LoVo (cell line): ENCODE measurements at regions not wholly inside any gene's neighbourhood (a gene's known extent, or its start where the extent isn't known, plus 50 kb on each side); places are given as distances from the start of the nearest gene placed in this dataset.
"Not testable (repeated sequence)": the region's sequence is repeated elsewhere in the genome, so short reads cannot be mapped to it uniquely, and the experiment has no call there.

Experiments used
- DNase-seq: peaks from one replicate; pipeline ENCODE4 v3.0.0-alpha.2; 2016; ENCODE audit warnings: low spot score

DNA sequence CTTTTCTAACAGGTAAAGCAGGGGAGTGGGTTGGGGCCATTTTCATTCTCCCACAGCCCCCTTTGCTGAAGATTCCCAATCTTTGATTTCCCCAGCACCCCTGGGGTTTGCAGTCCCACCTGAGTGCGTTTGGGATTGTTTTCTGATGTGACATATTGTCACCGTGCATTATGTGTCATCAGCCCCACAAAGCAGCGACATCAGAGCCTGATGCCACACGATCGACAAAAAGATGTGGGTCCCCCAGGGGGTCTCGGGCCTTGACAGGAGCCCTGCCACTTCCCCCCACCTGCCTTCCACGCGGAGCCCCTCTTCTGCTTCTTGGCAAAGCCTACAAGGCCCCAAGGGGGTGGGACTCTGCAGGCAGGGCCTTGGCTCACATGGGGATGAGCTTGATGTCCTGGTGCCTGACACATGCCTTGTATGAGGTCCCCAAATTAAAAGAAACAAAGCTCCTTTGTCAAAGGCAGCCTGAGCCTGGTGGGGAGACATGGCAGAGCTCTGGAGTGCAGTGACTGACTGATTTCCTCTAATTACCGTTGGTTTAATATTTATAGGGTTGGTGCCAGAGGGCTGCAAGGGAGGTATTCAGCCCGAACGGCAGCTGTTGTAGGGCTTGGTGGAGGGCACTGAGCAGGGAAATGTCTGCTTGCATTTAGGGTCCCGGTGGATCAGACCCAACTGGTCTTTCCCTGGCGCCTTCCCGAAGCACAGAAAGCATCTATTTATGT, 149.2 kb downstream of the MIAT start:
- no peak for DNase-seq

DNA sequence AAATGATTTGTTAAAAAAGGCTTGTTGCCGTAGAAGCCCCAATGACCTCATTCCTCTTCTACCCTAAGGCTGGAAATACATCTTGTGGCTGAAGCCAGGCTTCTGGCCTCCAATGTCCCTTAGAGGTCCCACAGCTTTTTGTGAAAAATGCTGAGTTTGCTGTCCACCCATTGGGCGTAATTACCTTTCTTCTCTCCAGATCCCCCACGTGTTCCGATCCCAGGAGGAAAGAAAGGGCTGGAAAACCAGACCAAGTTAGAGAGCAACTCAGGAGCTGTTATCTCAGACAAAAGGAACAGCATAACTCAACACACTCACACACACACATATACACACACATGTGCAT, 154.2 kb downstream of the MIAT start:
- DNase-seq, result no peak

DNA sequence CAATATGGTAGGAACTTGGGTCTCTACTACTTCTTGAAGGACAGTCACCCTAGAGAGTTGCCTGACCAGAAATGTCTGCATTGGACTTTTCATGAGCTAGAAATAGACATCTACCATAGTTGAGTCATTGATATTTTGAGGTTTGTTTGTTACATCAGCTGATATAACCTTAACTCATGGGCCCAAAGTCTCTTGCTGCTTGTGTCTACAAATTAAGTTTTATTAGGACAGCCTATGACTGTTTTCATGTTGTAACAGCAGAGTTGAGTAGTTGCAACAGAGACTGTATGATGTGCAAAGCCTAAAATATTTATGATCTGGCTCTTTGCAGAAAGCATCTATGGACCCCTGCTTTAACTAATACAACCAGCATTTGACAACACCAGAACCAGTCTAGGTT, 155.3 kb downstream of the MIAT start:
- DNase-seq, result no peak

DNA sequence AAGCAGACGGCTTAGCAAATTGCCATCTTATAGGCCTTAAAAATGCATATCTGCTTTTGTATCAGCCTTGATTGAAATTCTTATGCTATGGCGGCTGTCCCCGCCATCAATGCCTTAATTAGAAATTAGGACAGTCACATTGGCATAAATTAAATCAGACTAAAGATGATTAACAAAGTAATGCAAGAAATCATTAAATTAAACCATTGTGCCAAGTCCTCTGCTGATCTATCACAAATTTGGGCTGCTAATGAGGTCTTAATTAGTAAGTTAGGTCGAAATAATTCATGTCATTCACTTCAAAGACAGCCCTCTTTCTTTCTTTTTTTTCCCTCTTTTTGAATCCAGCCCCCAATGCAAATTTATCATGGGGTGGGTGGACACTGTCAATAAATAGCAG, 159.3 kb downstream of the MIAT start:
- DNase-seq, result no peak

DNA sequence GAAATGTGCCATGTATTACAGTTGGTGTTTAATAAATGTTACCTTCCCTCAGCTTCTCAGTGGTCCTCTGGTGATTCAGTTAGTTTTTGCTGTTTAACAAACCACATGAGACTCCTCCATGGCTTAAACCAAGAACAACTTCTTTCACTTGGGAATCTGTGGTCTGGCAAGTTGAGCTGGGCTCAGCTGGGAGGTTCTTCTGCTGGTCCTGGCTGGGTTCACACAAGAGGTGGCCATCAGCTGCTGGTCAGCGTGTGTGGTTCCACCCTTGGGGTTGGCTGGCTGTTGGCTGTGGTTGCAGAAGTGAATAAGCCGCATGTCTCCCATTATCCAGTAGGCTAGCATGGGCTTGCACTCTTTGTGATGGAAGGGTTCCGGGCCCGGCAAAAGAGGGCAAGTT, 160.5 kb downstream of the MIAT start:
- DNase-seq, result no peak

DNA sequence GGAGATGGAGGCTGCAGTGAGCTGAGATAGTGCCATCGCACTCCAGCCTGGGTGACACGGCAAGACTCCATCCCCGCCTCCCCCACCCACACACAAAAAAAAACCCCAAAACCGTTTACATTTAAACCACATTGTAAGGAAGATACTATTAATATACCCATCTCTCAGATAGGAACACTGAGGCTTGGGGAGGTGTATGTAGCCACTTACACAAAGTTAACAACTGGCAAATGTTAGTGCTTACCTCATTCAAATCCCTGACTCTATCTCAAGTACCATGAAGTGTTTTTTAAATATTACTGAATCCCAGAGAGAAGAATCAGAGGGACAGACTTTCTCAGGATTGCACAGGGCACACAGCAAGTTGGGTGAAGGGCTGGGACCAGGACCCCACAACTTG, 164.5 kb downstream of the MIAT start:
- DNase-seq, result no peak

DNA sequence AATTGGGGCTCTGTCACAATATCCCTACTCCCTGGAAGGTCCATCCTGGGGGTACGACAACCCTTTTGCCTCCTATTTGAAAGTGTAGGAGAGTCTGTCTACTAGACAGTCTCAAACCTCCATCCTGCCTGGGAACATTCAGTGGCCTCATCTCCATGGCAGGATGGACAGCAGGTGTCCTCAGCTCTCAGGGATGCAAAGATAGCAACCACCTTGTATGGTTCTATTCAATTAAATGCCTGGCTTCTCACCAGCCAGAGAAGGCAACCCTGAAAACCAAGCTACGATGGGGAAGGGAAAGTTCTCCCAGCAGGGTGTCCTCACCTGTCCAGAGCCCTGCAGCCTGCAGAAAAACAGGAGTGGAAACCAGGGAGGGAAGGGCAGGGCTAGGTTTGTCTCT, 164.9 kb downstream of the MIAT start:
- no peak for DNase-seq

DNA sequence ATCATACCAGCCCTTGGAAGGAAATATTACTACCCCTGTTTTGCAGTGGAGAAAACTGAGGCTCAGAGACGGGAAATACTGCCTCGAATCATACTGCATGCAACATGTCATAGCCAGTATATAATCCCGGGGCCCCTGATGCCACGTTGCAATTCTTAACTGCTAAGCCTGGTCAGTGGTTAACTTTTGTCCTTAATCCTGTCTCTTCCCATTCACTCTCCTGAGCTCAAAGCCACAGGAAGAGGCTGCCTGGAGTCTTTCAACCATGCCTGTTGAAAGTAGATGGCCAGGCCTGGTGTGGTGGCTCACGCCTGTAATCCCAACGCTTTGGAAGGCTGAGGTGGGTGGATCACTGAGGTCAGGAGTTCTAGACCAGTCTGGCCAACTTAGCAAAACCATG, 166.6 kb downstream of the MIAT start:
- DNase-seq, result no peak

DNA sequence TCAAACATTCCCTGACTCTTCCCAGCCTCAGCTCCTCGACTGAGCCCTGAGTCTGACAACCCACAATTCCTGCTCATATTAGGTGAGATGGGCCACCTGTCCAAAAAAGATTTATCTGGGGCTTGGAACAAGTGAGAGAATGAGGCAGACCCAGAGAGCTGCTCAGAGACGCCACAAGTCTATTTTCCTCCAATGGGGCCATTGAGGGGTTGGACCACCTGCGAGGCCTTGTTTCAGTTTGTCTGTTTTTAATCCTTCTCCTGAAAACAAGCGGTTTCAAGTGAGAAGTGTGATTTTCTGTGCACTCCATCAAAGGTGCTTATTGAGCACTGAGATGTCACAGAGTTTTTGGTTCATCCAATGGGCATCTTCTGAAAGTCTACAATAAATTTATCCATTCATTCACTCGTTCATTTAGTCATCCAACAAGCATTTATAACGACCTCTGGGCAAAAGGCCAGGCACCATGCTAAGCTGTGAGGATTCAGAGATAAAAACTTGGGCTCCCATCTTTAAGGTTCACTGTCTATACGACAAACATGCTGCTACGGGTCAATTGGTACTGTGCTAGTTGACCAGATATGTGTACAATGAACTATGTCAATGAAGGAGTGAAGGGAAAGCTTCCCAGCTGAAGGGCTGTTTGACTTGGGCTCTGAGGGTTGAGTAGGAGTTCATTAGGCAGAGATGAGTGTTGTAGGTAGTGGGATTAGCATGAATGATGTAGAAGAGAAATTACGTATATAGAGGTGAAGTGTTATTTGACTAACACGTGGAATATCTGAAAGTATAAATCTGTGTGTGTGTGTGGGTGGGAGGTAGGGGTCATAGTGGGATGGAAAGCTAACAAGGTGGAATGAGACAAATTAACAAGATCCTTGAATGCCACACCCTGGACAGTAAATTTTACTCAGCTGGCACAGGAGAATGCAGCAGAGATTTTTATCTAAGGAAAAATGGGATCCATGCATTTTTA, 168.9 kb downstream of the MIAT start:
- DNase-seq, result no peak

DNA sequence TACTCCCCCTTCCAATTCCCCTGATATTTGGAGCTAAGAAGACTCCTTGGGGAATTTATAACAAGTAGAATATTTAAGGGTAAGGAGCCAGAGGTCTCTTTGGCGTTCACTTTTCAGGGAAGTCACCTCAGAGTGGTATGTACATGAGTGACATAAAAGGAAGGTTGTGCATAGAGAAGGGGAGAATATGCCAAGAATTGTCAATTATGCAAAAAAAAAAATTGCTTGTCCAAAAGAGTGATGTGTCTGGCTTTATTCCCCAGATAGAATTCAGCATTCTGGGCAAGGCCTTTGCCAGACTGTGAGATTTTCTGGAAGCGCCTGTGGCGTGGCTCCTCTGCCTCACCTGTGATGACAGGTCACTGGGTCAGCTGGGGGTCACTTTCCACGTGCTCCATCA, 170.2 kb downstream of the MIAT start:
- no peak for DNase-seq

DNA sequence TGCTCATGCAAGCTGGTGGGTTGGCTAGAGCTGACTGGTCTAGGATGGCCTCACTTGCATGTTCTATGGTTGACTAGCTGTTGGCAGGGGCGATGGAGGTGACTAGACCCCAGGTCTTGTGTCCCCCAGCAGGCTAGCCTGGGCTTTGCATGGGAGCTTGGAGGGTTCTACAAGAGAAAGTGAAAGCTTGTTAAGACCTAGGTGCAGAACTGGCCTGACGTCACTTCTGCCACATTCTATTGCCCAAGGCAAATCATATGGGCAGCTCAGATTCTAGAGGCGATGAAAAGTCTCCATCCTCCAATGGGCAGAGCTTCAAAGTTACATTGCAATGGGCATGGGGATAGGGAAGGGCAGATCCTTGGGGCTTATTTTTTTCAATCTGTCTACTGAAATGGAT, 170.9 kb downstream of the MIAT start:
- DNase-seq, result no peak

DNA sequence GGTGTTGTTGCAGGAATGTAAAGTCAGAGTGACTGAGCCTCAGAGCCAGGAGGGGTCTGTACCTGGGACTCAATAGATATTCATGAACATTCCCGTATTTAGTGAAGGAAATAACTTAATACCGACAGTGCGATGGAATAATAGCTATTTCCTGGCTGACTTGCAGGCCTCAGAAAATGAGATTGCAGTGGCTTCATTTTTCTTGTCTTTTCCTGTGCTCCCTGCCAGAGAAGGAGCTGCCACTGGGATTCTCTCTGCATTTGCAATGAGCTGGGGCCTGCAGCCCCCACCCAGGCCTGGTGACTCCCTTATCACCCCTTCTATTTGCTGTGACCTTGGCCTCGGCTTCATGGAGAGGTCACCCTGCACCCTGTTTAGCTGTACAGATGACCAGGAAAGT, 173.4 kb downstream of the MIAT start:
- no peak for DNase-seq

DNA sequence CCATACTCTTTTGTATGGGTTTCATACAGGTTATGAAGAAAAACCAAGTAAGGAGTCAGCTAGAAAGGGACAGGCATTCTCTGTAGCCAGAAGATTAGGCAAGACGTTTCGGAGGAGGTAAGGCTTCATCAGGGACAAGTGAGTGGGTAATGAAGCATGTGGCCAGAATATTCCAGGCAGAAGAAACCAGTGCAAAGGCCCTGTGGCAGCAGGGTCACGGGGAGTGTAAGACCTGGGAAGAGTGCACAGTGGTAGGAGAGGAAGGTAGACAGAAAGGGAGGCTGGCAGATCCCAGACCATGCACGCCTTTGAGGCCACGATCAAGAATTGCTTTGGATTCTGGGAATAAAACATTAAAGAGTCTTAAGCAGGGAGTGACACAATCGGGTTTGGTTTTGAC, 177.6 kb downstream of the MIAT start:
- no peak for DNase-seq

DNA sequence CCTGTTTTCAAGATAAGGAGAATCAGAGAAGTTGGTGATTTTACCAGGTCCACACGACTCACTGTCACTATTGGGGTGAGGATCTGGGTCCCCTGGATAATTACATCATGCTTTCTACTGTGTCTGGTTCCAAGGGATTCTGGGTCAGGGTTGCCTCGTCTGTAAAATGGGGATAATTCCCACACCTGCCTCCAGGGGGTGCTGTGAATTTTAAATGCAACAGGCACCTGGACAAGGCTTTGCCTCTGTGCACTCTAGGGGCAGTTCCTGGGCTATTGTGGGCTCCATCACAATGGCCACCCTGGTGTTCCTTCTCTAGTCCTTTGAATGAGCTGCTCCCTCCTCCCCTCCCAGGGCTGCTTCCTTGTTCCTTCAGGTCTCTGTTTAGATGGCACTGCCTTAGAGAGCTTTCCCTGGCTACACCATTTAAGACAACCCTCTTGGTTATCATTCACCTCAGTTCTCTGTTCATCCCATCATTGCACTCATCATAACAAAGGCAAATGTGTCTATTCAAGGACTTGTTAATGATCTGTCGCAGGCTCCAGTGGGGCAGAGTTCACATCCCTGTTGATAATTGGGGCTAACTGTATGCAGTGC, 178.6 kb downstream of the MIAT start:
- DNase-seq, result peak; percentile 5

DNA sequence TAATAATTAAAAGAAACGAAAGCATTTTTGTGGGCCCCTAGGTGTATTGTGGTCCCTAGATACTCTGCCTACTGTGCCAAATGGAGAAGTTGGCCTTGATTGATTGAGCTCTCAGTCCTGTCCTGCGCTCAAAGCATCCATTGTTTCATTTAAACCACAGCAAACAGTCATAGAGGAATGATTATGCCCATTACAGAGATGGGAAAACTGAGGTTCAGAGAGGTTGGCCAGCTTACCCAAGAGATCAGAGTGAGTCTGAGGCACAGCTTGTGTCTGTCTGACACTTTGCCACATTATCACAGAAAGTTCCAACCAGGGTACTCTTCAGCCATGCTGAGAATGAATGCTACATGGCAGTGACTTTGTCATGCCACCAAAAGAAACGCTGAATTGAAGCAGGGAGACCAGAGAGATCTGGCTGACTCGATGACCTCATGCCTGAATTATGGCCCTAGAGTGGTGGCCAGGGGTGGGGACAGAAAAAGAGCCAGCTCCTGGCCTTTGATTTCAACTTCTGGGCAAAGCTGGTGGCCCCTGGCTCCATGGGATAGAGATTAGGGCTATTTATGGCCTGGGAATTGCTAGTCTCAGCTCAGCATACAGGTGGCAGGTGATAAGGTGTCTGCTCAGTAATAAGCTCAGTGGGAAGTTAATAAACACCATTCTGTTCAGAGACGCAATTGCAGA, 180.5 kb downstream of the MIAT start:
- DNase-seq, result no peak

DNA sequence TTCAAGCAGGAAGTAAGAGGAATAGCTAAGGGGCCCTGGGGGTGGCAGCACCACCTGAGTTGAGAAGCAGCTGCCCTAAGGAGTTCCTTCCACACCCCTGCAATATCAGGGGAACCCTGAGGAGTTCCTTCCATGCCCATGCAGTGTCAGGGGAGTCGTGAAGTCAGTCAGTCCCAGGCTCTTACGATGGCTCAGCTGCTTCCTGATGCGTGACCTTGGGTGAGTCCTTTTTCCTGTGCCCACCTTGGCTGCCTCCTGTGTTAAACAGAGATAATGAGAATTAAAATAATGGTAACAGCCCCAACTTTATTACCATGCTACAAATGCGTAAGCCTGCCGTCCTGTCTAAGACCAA, 181.1 kb downstream of the MIAT start:
- no peak for DNase-seq

DNA sequence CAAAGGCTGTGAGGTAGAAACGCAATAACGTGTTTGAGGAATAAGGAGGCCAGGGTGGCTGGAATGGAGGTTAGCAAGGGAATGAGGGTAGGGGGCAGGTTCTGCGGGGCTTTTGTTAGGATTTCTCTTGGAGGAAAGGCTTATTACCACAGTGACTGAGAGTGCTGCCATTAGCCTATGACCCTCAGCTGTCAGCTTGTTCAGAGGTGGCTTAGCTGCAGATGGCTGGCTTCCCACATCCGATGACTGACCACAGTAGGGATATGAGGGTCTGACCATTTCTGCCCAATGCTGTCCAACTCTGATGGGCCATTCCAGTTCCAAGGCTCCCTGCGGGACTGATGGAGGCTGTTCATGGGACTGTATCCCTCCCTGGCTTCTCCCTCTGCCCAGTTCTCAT, 181.8 kb downstream of the MIAT start:
- no peak for DNase-seq

DNA sequence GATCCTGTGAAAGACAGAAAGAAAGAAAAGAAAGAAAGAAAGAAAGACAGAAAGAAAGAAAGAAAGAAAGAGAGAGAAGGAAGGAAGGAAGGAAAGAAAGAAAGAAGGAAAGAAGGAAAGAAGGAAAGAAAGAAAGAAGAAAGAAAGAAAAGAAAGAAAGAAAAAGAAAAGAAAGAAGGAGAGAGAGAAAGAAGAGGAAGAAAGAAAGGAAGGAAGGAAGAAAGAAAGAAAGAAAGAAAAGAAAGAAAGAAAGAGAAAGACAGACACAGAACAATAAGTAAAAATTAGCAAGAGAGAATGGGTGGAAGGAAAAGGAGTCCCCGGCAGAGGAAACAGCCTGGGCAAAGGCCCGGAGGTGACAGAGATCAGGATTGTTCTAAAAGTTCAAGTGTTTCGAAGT, 183.4 kb downstream of the MIAT start:
- not testable (repeated sequence) for DNase-seq

DNA sequence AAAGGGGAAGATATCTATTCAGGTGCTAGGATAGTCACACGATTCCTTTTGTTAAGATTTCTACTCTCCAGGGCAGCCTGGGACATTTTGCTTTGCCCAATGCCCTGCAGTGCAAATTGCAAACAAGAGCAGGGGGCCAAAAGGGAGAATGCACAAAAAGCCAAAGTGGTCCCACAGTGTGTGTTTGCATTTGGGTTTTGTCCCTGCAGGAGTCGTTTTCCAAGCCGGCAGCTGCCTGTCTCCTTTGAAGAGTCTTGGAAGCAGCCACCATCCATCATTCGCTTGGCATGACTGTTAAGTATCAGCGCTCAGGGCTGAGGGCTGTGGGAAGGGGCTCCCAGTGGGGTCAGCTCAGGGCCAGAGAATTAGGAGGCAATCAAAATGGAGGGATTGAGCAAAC, 184.7 kb downstream of the MIAT start:
- DNase-seq, result no peak

DNA sequence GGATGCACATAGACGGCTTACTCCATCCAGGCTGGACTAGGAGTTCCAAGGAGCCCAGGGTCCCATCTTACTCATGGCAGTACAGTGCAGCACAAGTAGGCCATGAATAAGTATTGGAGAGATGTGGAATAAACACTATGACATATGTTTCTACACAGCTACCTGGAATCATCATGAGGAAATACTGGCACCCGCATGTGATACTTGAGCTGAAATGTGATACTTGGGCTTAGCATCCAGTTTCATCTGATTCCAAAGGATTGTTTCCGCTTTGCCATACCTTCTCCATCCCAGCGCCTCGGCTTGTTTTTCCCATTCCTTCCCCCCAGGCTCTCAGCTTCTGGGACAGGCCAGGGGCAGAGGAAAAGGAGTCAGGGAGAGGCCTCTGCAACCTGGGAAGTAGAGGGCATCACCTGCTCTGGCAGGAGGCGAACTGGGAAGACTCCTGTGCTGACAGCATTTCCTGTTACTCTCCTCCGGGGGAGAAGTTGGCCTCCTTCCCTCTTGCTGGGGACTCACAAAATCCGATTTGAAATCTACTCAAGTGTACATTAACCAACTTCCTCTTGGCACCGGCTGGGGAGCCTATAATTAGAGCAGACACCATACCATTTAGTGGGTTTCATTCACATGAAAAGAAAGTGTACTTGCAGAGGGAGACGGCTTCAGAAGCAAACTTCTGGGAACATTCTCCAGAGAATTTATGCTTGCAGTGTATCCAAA, 187.8 kb downstream of the MIAT start:
- DNase-seq, result no peak

DNA sequence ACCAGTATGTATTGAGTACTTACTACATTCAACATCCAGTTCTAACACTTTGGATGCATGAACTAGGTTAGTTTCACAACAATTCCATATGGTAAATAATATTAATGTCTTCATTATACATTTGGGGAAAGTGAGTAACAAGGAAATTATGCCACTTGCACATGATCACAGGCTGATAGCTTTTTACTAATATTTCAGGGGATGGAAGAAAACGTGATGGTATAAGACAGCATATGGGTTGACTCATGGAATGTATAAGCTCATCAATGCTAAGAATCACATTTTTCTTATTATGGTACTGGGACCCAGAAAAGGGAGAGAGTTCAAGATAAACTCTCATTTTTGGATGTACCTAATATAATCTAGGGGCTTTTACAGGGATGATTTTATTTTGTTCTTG, 188.7 kb downstream of the MIAT start:
- no peak for DNase-seq

DNA sequence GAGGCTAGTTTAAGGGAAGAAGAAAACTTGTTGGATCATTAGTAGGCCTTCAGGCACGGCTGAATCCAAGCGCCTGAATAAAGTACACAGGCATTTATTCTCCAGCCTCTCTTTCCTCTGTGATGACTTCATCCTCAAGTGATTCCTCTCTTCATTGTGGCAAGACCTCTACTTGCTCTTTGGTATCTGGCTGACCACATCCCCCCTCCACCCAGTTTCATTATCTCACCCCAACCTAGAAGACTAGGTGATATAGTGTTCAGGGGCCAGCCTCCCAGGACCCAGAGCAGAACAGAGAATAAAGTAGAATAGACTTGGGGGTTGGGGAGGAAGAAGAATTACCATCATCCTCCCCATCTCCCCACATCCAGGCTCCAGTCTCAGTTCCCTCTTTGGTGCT, 189.3 kb downstream of the MIAT start:
- DNase-seq, result no peak
